IMR-90 (cell line): ENCODE measurements at regions not wholly inside any gene's neighbourhood (a gene's known extent, or its start where the extent isn't known, plus 50 kb on each side); places are given as distances from the start of the nearest gene placed in this dataset.

Source experiments
- ATAC-seq: fragments of 200-7000 bp; cut with Tn5 transposase; 2 replicates; pipeline ENCODE4 v1.9.1; 2020; ENCODE audit warnings: low read depth, mild to moderate bottlenecking, moderate library complexity
- BruUV-seq: library from RNA; stranded (reverse); fragments of 400-500 nt; replicated peaks from 2 replicates; lab custom pipeline; 2021; lab: Mats Ljungman, UMichigan
- CTCF ChIA-PET: fragments of 300-600 bp; formaldehyde crosslinking; extraction: SDS; loops from one replicate; lab custom pipeline; 2021; ENCODE audit warnings: antibody characterized with exemption; lab: Yijun Ruan, JAX
- POLR2A ChIA-PET: fragments of 300-600 bp; sonication (Branson Sonifier 250); formaldehyde crosslinking; loops from one replicate; lab custom pipeline; 2022; ENCODE audit warnings: antibody characterized with exemption; ENCODE audit not compliant: unreplicated experiment; lab: Charles Lee
- DNase-seq: peaks from one replicate; pipeline ENCODE4 v3.0.0; 2013
- H2AFZ ChIP-seq: replicated peaks from 2 replicates; pipeline ENCODE3; 2013; ENCODE audit warnings: low read length, mild to moderate bottlenecking; ENCODE audit not compliant: poor library complexity
- H2AK5ac ChIP-seq: 2 replicates; pipeline ENCODE4 v1.6.1; 2013; ENCODE audit warnings: low read depth, low read length, inconsistent platforms
- H2AK9ac ChIP-seq: replicated peaks from 2 replicates; pipeline ENCODE3; 2013; ENCODE audit warnings: mild to moderate bottlenecking, low read depth, low read length, moderate library complexity; ENCODE audit not compliant: poor library complexity
- H2BK120ac ChIP-seq: 2 replicates; pipeline ENCODE4 v1.6.1; 2013; ENCODE audit warnings: low read depth, low read length, inconsistent platforms
- H2BK15ac ChIP-seq: 3 replicates; pipeline ENCODE4 v1.6.1; 2013; ENCODE audit warnings: low read depth, low read length, inconsistent platforms
- H2BK20ac ChIP-seq: 2 replicates; pipeline ENCODE4 v1.6.1; 2013; ENCODE audit warnings: low read depth, mild to moderate bottlenecking, inconsistent platforms, low read length, moderate library complexity
- H2BK5ac ChIP-seq: 2 replicates; pipeline ENCODE4 v1.6.1; 2013; ENCODE audit warnings: mild to moderate bottlenecking, low read depth, low read length, inconsistent platforms; ENCODE audit not compliant: poor library complexity, severe bottlenecking
- H3K14ac ChIP-seq: replicated peaks from 2 replicates; pipeline ENCODE4 v1.6.1; 2013; ENCODE audit warnings: low read depth, low read length, inconsistent platforms
- H3K18ac ChIP-seq: 2 replicates; pipeline ENCODE4 v1.6.1; 2013; ENCODE audit warnings: low read depth, low read length, control low read depth
- H3K23ac ChIP-seq: 2 replicates; pipeline ENCODE4 v1.6.1; 2013; ENCODE audit warnings: low read depth, low read length, inconsistent platforms
- H3K27ac ChIP-seq: 2 replicates; pipeline ENCODE4 v1.5.1; 2013; ENCODE audit warnings: mild to moderate bottlenecking, control low read depth, low read length; ENCODE audit not compliant: insufficient read depth
- H3K27me3 ChIP-seq: 2 replicates; pipeline ENCODE4 v1.6.1; 2013; ENCODE audit warnings: low read length; ENCODE audit not compliant: control insufficient read depth, insufficient read depth
- H3K36me3 ChIP-seq: 2 replicates; pipeline ENCODE4 v1.6.1; 2013; ENCODE audit warnings: low read length, mixed read lengths; ENCODE audit not compliant: control insufficient read depth, insufficient read depth
- H3K4ac ChIP-seq: 2 replicates; pipeline ENCODE4 v1.6.1; 2013; ENCODE audit warnings: low read depth, low read length, inconsistent platforms
- H3K4me1 ChIP-seq: 2 replicates; pipeline ENCODE4 v1.6.1; 2013; ENCODE audit warnings: low read length, mixed read lengths; ENCODE audit not compliant: control insufficient read depth, insufficient read depth
- H3K4me2 ChIP-seq: 2 replicates; pipeline ENCODE4 v1.6.1; 2013; ENCODE audit warnings: low read depth, mild to moderate bottlenecking, control low read depth, low read length, moderate library complexity
- H3K4me3 ChIP-seq: 2 replicates; pipeline ENCODE4 v1.5.1; 2013; ENCODE audit warnings: low read depth, mild to moderate bottlenecking, control low read depth, low read length, moderate library complexity; ENCODE audit not compliant: insufficient read depth
- H3K56ac ChIP-seq: 2 replicates; pipeline ENCODE4 v1.6.1; 2013; ENCODE audit warnings: low read length, inconsistent platforms; ENCODE audit not compliant: insufficient read depth; ENCODE audit errors: extremely low read depth
- H3K79me1 ChIP-seq, 2 experiments: 2 replicates each; pipeline ENCODE4 v1.6.1; 2013; ENCODE audit warnings: low read length in 2 of 2, inconsistent platforms in 1 of 2, low read depth in 1 of 2
- H3K9ac ChIP-seq: 2 replicates; pipeline ENCODE4 v1.6.1; 2013; ENCODE audit warnings: low read depth, low read length, control low read depth
- H3K9me1 ChIP-seq: 2 replicates; pipeline ENCODE4 v1.6.1; 2013; ENCODE audit warnings: low read length, inconsistent platforms; ENCODE audit not compliant: insufficient read depth
- H3K9me3 ChIP-seq: 2 replicates; pipeline ENCODE4 v1.6.1; 2013; ENCODE audit warnings: low read length; ENCODE audit not compliant: control insufficient read depth, insufficient read depth
- H4K20me1 ChIP-seq: 2 replicates; pipeline ENCODE4 v1.6.1; 2013; ENCODE audit warnings: low read length, inconsistent platforms; ENCODE audit not compliant: insufficient read depth
- H4K5ac ChIP-seq: 2 replicates; pipeline ENCODE4 v1.6.1; 2013; ENCODE audit warnings: mild to moderate bottlenecking, low read depth, low read length, control low read depth
- H4K8ac ChIP-seq, 2 experiments: 2 replicates each; pipeline ENCODE4 v1.6.1; 2013; ENCODE audit warnings: low read depth in 2 of 2, low read length in 2 of 2, control low read depth in 1 of 2, inconsistent platforms in 1 of 2
- H4K91ac ChIP-seq: 2 replicates; pipeline ENCODE4 v1.6.1; 2013; ENCODE audit warnings: low read depth, low read length, inconsistent platforms; ENCODE audit not compliant: insufficient read depth
- BHLHE40 ChIP-seq: fragments of 150-350 bp; IDR thresholded peaks from 2 replicates; pipeline ENCODE4 v1.6.1; 2016; ENCODE audit warnings: mild to moderate bottlenecking, low read depth, low read length
- CEBPB ChIP-seq: IDR thresholded peaks from 2 replicates; pipeline ENCODE4 v1.6.1; 2012; ENCODE audit warnings: low read depth, low read length, improper control_type of control experiment
- CHD1 ChIP-seq: IDR thresholded peaks from 2 replicates; pipeline ENCODE4 v1.6.1; 2012; ENCODE audit warnings: low read depth, low read length, improper control_type of control experiment
- CTCF ChIP-seq: conservative IDR thresholded peaks from 2 replicates; pipeline ENCODE4 v1.5.1; 2012; ENCODE audit warnings: mild to moderate bottlenecking, low read depth, low read length, improper control_type of control experiment
- ELK1 ChIP-seq: fragments of 150-350 bp; IDR thresholded peaks from 2 replicates; pipeline ENCODE4 v1.6.1; 2016; ENCODE audit warnings: low read depth, mild to moderate bottlenecking, low read length, moderate library complexity, borderline replicate concordance
- FOS ChIP-seq: fragments of 150-350 bp; IDR thresholded peaks from 2 replicates; pipeline ENCODE4 v1.6.1; 2016; ENCODE audit warnings: low read depth, low read length
- MAZ ChIP-seq: IDR thresholded peaks from 2 replicates; pipeline ENCODE4 v1.6.1; 2012; ENCODE audit warnings: low read depth, mild to moderate bottlenecking, low read length, improper control_type of control experiment, moderate library complexity, borderline replicate concordance
- MXI1 ChIP-seq: IDR thresholded peaks from 2 replicates; pipeline ENCODE4 v1.6.1; 2012; ENCODE audit warnings: low read depth, mild to moderate bottlenecking, low read length, moderate library complexity, borderline replicate concordance
- RAD21 ChIP-seq: IDR thresholded peaks from 2 replicates; pipeline ENCODE4 v1.6.1; 2012; ENCODE audit warnings: low read length, improper control_type of control experiment
- RFX5 ChIP-seq: IDR thresholded peaks from 2 replicates; pipeline ENCODE4 v1.8.0; 2012; ENCODE audit warnings: low read depth, mild to moderate bottlenecking, low read length, moderate library complexity
- WGBS, 2 experiments: methylation state at CpG; one replicate each; pipeline versions ENCODE4 v1.1.5 to v1.1.7; 2013; ENCODE audit warnings: missing lambda C conversion rate in 2 of 2; ENCODE audit not compliant: insufficient read length in 1 of 2; ENCODE audit errors: extremely low coverage in 2 of 2; 5-methylcytosine and 5-hydroxymethylcytosine counted together
- dilution Hi-C: fragments of 300-500 bp; cut with HindIII; formaldehyde crosslinking; loops from one replicate; pipeline ENCODE4 v1.14.3; 2018; ENCODE audit warnings: low sequenced_read_pairs; ENCODE audit not compliant: unreplicated experiment
- in situ Hi-C: fragments of 300-500 bp; cut with MboI; formaldehyde crosslinking; loops from 3 replicates; pipeline ENCODE4 v1.14.3; 2019; ENCODE audit warnings: low sequenced_read_pairs, inconsistent platforms, mixed read lengths
- intact Hi-C: fragments of 100-400 bp; cut with micrococcal nuclease; formaldehyde crosslinking; loops from 2 replicates; pipeline ENCODE4 v1.10.0; 2022

- H3K4ac ChIP-seq: no peak overlapping the region
- H3K9me1 ChIP-seq: no peaks in the 10 kb centered on the region
- H4K91ac ChIP-seq: no peak overlapping the region
- in situ Hi-C loops: no loop called here
- TF ChIP-seq ELK1: no peak
- TF ChIP-seq RFX5: no peak
- TF ChIP-seq CHD1: no peak
- TF ChIP-seq CEBPB: no peak
- TF ChIP-seq CTCF: no peak
- no peak for TF ChIP-seq FOS
- no peak for TF ChIP-seq MAZ
- no peak for TF ChIP-seq MXI1
- TF ChIP-seq BHLHE40: no peak
- TF ChIP-seq RAD21: no peak
- dilution Hi-C loops: no loop called here
- H3K18ac ChIP-seq: no peak overlapping the region
- no peaks in the 10 kb centered on the region for H3K4me1 ChIP-seq
- H3K14ac ChIP-seq: no peak overlapping the region
- H3K56ac ChIP-seq: no peak overlapping the region
- no peak overlapping the region for H2AK9ac ChIP-seq
- ChIA-PET POLR2A (no interaction called here), CTCF (no interaction called here)
- H3K79me1 ChIP-seq: no peaks in the 10 kb centered on the region
- no peak for ATAC-seq
- H3K9me3 ChIP-seq: no peaks in the 10 kb centered on the region
- H2AK5ac ChIP-seq: no peak overlapping the region
- no peak overlapping the region for H3K23ac ChIP-seq
- H3K4me3 ChIP-seq: no peak overlapping the region
- no TSS peak for BruUV-seq
- no peak overlapping the region for H2BK5ac ChIP-seq
- H2AFZ ChIP-seq: no peak overlapping the region
- no peak for DNase-seq
- no peaks in the 10 kb centered on the region for H3K27me3 ChIP-seq
- no peak overlapping the region for H2BK20ac ChIP-seq
- H2BK120ac ChIP-seq: no peak overlapping the region
- no peak overlapping the region for H2BK15ac ChIP-seq
- WGBS, 2 experiments: no CpG with 5 or more reads among the region's 1 CpG
- no peaks in the 10 kb centered on the region for H3K36me3 ChIP-seq
- no peaks in the 10 kb centered on the region for H4K20me1 ChIP-seq
- H3K9ac ChIP-seq: no peak overlapping the region
- intact Hi-C loops: no loop called here
- no peak overlapping the region for H4K5ac ChIP-seq
- no peak overlapping the region for H3K4me2 ChIP-seq
- H3K27ac ChIP-seq: no peak overlapping the region
- H4K8ac ChIP-seq: no peak overlapping the region
Measured at GRCh38 chr17:34825102-34825501, 136.2 kb downstream of the CCT6B start.
